ENCODE measurements at regions not wholly inside any gene's neighbourhood (a gene's known extent, or its start where the extent isn't known, plus 50 kb on each side); places are given as distances from the start of the nearest gene placed in this dataset.

DNA sequence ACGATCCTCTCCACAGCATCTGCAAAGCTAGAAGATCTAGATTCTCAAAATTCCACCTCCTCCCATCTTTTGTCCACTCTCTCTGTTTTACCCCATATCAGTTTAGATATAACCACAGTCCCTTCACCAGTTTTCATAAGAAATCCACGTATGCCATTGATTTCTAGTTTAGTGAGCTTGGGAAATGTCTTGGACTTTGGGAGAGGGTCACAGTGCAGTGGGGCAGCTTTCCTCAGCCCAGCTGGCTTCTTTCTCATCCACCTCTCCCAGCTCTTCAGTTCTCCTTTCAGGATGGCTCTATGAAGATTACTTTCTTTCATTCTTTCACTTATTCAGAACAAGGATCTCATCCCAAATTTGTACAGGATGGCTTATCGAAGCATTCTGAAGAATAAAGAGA is 203.9 kb upstream of the ADCY2 start:
- Mint-ChIP-seq H3K27ac (no peak overlapping the region), H3K36me3 (ENCODE audit: insufficient read depth in 1 of 3, low read depth in 3 of 3) (peaks cover 0 to 2% (median 0%) of the 10 kb centered on the region in 3 experiments; a peak in 1 of 7 replicates), H3K4me1 (peaks cover 6 to 11% of the 10 kb centered on the region in 2 experiments), H3K4me3 (no peak overlapping the region), H3K9me3 (peaks cover 2 to 3% of the 10 kb centered on the region in 2 experiments; a peak in 2 of 5 replicates), H3K27me3 (ENCODE audit: low read depth) (peaks cover 2% of the 10 kb centered on the region; the same call in 1 of the 2 replicates)
- H4K8ac ChIP-seq (replicated peaks; ENCODE audit: insufficient read length, low read depth, low read length) = no peak overlapping the region
- no peak overlapping the region for H3K9ac ChIP-seq (ENCODE audit: extremely low read depth, insufficient read length, low read length)
- WGBS (ENCODE audit: extremely low coverage, insufficient read length, low lambda C conversion rate) = no CpG with 5 or more reads among the region's 3 CpGs
- no peak overlapping the region for H2AFZ ChIP-seq (ENCODE audit: low read length)
- H4K91ac ChIP-seq (ENCODE audit: insufficient read length, low read depth, low read length) = no peak overlapping the region
- no peak overlapping the region for H3K14ac ChIP-seq (ENCODE audit: insufficient read depth, low read length)
- TF ChIP-seq, protein P1, sequence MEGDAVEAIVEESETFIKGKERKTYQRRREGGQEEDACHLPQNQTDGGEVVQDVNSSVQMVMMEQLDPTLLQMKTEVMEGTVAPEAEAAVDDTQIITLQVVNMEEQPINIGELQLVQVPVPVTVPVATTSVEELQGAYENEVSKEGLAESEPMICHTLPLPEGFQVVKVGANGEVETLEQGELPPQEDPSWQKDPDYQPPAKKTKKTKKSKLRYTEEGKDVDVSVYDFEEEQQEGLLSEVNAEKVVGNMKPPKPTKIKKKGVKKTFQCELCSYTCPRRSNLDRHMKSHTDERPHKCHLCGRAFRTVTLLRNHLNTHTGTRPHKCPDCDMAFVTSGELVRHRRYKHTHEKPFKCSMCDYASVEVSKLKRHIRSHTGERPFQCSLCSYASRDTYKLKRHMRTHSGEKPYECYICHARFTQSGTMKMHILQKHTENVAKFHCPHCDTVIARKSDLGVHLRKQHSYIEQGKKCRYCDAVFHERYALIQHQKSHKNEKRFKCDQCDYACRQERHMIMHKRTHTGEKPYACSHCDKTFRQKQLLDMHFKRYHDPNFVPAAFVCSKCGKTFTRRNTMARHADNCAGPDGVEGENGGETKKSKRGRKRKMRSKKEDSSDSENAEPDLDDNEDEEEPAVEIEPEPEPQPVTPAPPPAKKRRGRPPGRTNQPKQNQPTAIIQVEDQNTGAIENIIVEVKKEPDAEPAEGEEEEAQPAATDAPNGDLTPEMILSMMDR (conservative IDR thresholded peaks at IDR 0.05) = no peak
- no peak overlapping the region for H3K4ac ChIP-seq (ENCODE audit: low read depth, low read length)
- H3K9me3 ChIP-seq (ENCODE audit: control insufficient read depth, low read depth, low read length) = no peaks in the 10 kb centered on the region
- no peak overlapping the region for H2BK120ac ChIP-seq (ENCODE audit: low read depth, low read length, poor library complexity, severe bottlenecking)
- H2BK5ac ChIP-seq (ENCODE audit: insufficient read length, low read length) = no peak overlapping the region
- no peaks in the 10 kb centered on the region for H3K27me3 ChIP-seq (ENCODE audit: insufficient read depth, low read length)
- no peaks in the 10 kb centered on the region for H3K79me1 ChIP-seq (ENCODE audit: insufficient read depth, low read depth, low read length, poor library complexity, severe bottlenecking)
- H2AK5ac ChIP-seq (ENCODE audit: insufficient read length, low read length) = no peak overlapping the region
- no peak overlapping the region for H3K56ac ChIP-seq (ENCODE audit: insufficient read length, low read depth, low read length)
- H3K23ac ChIP-seq (ENCODE audit: insufficient read length, low read depth, low read length) = no peak overlapping the region
- H3K79me2 ChIP-seq (ENCODE audit: insufficient read depth, low read length) = no peaks in the 10 kb centered on the region
- no peak overlapping the region for H2BK15ac ChIP-seq (ENCODE audit: low read depth, low read length)
- H3K4me1 ChIP-seq (ENCODE audit: insufficient read depth, low read length) = no peaks in the 10 kb centered on the region
- no peak overlapping the region for H2BK12ac ChIP-seq (ENCODE audit: insufficient read length, low read depth, low read length)
- DNase-seq = no peak
- no peak overlapping the region for H2BK20ac ChIP-seq (ENCODE audit: low read depth, low read length, poor library complexity, severe bottlenecking)
- H3T11ph ChIP-seq (ENCODE audit: low read length) = no peak overlapping the region
- no peak overlapping the region for H3K18ac ChIP-seq (ENCODE audit: insufficient read length, low read depth, low read length)
- no peak overlapping the region for H3K4me2 ChIP-seq (ENCODE audit: insufficient read depth, insufficient read length, low read length)
- H3K23me2 ChIP-seq (ENCODE audit: insufficient read length, low read depth, low read length, poor library complexity, severe bottlenecking) = no peaks in the 10 kb centered on the region
- no peak overlapping the region for H4K5ac ChIP-seq (ENCODE audit: insufficient read length, low read depth, low read length)
- H3K27ac ChIP-seq (ENCODE audit: insufficient read length, low read depth, low read length) = no peak overlapping the region
- H4K20me1 ChIP-seq (ENCODE audit: control insufficient read depth, insufficient read depth, insufficient read length) = no peaks in the 10 kb centered on the region

Measured in H9 (cell line).